Duodenal mucosa (tissue), 2 donors: ENCODE measurements at regions not wholly inside any gene's neighbourhood (a gene's known extent, or its start where the extent isn't known, plus 50 kb on each side); places are given as distances from the start of the nearest gene placed in this dataset.

Source experiments
- H3K27ac ChIP-seq: one replicate; pipeline ENCODE4 v1.7.0; 2013; ENCODE audit warnings: low read depth, low read length
- H3K27me3 ChIP-seq, 2 donors: one replicate each; pipeline ENCODE4 v1.7.0; 2013; ENCODE audit warnings: low read length in 2 of 2, control low read depth in 1 of 2; ENCODE audit not compliant: insufficient read depth in 2 of 2, control insufficient read depth in 1 of 2
- H3K36me3 ChIP-seq, 2 donors: one replicate each; pipeline ENCODE4 v1.7.0; 2013; ENCODE audit warnings: low read length in 2 of 2, control low read depth in 1 of 2; ENCODE audit not compliant: insufficient read depth in 2 of 2, control insufficient read depth in 1 of 2
- H3K4me1 ChIP-seq, 2 donors: one replicate each; pipeline ENCODE4 v1.7.0; 2013; ENCODE audit warnings: low read length in 2 of 2, control low read depth in 1 of 2; ENCODE audit not compliant: insufficient read depth in 2 of 2, control insufficient read depth in 1 of 2
- H3K4me3 ChIP-seq, 2 donors: one replicate each; pipeline ENCODE4 v1.7.0; 2013; ENCODE audit warnings: low read length in 2 of 2, low read depth in 1 of 2
- H3K9ac ChIP-seq, 2 donors: one replicate each; pipeline ENCODE4 v1.7.0; 2013; ENCODE audit warnings: low read length in 2 of 2, low read depth in 1 of 2
- H3K9me3 ChIP-seq, 2 donors: one replicate each; pipeline ENCODE4 v1.7.0; 2013; ENCODE audit warnings: low read length in 2 of 2, control low read depth in 1 of 2; ENCODE audit not compliant: control insufficient read depth in 1 of 2

- Histone ChIP-seq H3K4me3 (no peak overlapping the region), H3K9ac (no peak overlapping the region), H3K4me1 (no peaks in the 10 kb centered on the region), H3K27me3 (no peaks in the 10 kb centered on the region), H3K27ac (no peak overlapping the region), H3K36me3 (no peaks in the 10 kb centered on the region), H3K9me3 (no peaks in the 10 kb centered on the region)
Measured at GRCh38 chr6:119612911-119613381, 263.4 kb upstream of the MAN1A1 start.

- H3K36me3 ChIP-seq: no peaks in the 10 kb centered on the region
- H3K27ac ChIP-seq: no peak overlapping the region
- H3K9me3 ChIP-seq: no peaks in the 10 kb centered on the region
- no peaks in the 10 kb centered on the region for H3K4me1 ChIP-seq
- no peak overlapping the region for H3K4me3 ChIP-seq
- no peaks in the 10 kb centered on the region for H3K27me3 ChIP-seq
- H3K9ac ChIP-seq: no peak overlapping the region
Measured at GRCh38 chr6:119612176-119612891, 262.8 kb upstream of the MAN1A1 start.

GRCh38 chr6:119610754-119611153 is 261.2 kb upstream of the MAN1A1 start:
- Histone ChIP-seq H3K36me3 (no peaks in the 10 kb centered on the region), H3K27ac (no peak overlapping the region), H3K27me3 (no peaks in the 10 kb centered on the region), H3K9me3 (no peaks in the 10 kb centered on the region), H3K9ac (no peak overlapping the region), H3K4me1 (no peaks in the 10 kb centered on the region), H3K4me3 (no peak overlapping the region)

GRCh38 chr6:119610265-119610664 is 260.7 kb upstream of the MAN1A1 start:
- H3K27ac ChIP-seq: no peak overlapping the region
- no peaks in the 10 kb centered on the region for H3K4me1 ChIP-seq
- H3K4me3 ChIP-seq: no peak overlapping the region
- no peaks in the 10 kb centered on the region for H3K9me3 ChIP-seq
- no peaks in the 10 kb centered on the region for H3K36me3 ChIP-seq
- H3K9ac ChIP-seq: no peak overlapping the region
- no peaks in the 10 kb centered on the region for H3K27me3 ChIP-seq

GRCh38 chr6:119609865-119610264 is 260.3 kb upstream of the MAN1A1 start:
- Histone ChIP-seq H3K4me1 (no peaks in the 10 kb centered on the region), H3K4me3 (no peak overlapping the region), H3K9ac (no peak overlapping the region), H3K27me3 (no peaks in the 10 kb centered on the region), H3K36me3 (no peaks in the 10 kb centered on the region), H3K27ac (no peak overlapping the region), H3K9me3 (no peaks in the 10 kb centered on the region)

- Histone ChIP-seq H3K36me3 (no peaks in the 10 kb centered on the region), H3K9me3 (no peaks in the 10 kb centered on the region), H3K9ac (no peak overlapping the region), H3K27me3 (no peaks in the 10 kb centered on the region), H3K4me1 (no peaks in the 10 kb centered on the region), H3K4me3 (no peak overlapping the region), H3K27ac (no peak overlapping the region)
Measured at GRCh38 chr6:119608994-119609393, 259.4 kb upstream of the MAN1A1 start.

GRCh38 chr6:119604124-119604523 is 254.6 kb upstream of the MAN1A1 start:
- H3K4me3 ChIP-seq: no peak overlapping the region
- no peaks in the 10 kb centered on the region for H3K4me1 ChIP-seq
- H3K36me3 ChIP-seq: no peaks in the 10 kb centered on the region
- no peak overlapping the region for H3K9ac ChIP-seq
- no peak overlapping the region for H3K27ac ChIP-seq
- H3K9me3 ChIP-seq: no peaks in the 10 kb centered on the region
- H3K27me3 ChIP-seq: no peaks in the 10 kb centered on the region

- Histone ChIP-seq H3K9me3 (no peaks in the 10 kb centered on the region), H3K27me3 (no peaks in the 10 kb centered on the region), H3K36me3 (no peaks in the 10 kb centered on the region), H3K4me1 (no peaks in the 10 kb centered on the region), H3K9ac (no peak overlapping the region), H3K27ac (no peak overlapping the region), H3K4me3 (no peak overlapping the region)
Measured at GRCh38 chr6:119603501-119603900, 253.9 kb upstream of the MAN1A1 start.

- Histone ChIP-seq H3K9me3 (no peaks in the 10 kb centered on the region), H3K27ac (no peak overlapping the region), H3K4me3 (no peak overlapping the region), H3K4me1 (no peaks in the 10 kb centered on the region), H3K9ac (no peak overlapping the region), H3K27me3 (no peaks in the 10 kb centered on the region), H3K36me3 (no peaks in the 10 kb centered on the region)
Measured at GRCh38 chr6:119602215-119603178, 252.9 kb upstream of the MAN1A1 start.

GRCh38 chr6:119598883-119599282 is 249.3 kb upstream of the MAN1A1 start:
- H3K27me3 ChIP-seq: no peaks in the 10 kb centered on the region
- peaks cover 0 to 6% of the 10 kb centered on the region in 2 donors for H3K4me1 ChIP-seq
- H3K27ac ChIP-seq: no peak overlapping the region
- no peaks in the 10 kb centered on the region for H3K9me3 ChIP-seq
- no peaks in the 10 kb centered on the region for H3K36me3 ChIP-seq
- H3K4me3 ChIP-seq: no peak overlapping the region
- H3K9ac ChIP-seq: no peak overlapping the region
